Suprapubic skin (tissue), 4 donors: ENCODE measurements at regions not wholly inside any gene's neighbourhood (a gene's known extent, or its start where the extent isn't known, plus 50 kb on each side); places are given as distances from the start of the nearest gene placed in this dataset.

Source experiments
- EP300 ChIP-seq: sonication (generic); formaldehyde crosslinking; IDR thresholded peaks from one replicate; pipeline ENCODE4 v1.6.1; 2017; ENCODE audit warnings: antibody characterized with exemption
- POLR2AphosphoS5 ChIP-seq, 3 donors: sonication (generic); formaldehyde crosslinking; IDR thresholded peaks; one replicate each; pipeline ENCODE4 v1.6.1; 2017; ENCODE audit warnings: antibody characterized with exemption in 3 of 3
- TF ChIP-seq, protein P1 (sequence below), 2 donors: fragments of 200-600 bp in 1 of 2; fragments of 450-650 bp in 1 of 2; sonication (generic) in 1 of 2; IDR thresholded peaks; one replicate each; pipeline ENCODE4 v1.5.1; 2016 to 2019; ENCODE audit warnings: antibody characterized with exemption in 2 of 2, mild to moderate bottlenecking in 1 of 2, moderate library complexity in 1 of 2

DNA sequence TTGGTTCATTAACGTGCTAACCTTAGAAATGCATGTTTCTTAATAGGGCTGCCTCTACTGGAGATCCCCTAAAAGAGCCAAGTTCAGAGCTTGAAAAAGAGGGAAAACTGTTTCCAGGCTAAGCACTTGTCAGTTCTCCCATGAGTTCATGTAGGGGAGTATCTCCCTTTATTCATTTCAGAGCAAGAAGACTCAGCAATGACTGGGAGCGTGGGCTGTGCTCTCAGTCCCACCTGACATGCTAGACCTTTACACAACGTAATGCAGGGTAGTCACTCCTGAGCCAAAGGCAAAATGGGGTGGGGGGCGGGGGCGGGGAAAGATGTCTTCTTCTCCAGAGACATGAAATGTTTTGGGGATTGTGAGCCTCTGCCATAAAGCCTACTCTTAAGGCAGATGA lies 420.1 kb upstream of the MCTP2 start:
- TF ChIP-seq, protein P1, sequence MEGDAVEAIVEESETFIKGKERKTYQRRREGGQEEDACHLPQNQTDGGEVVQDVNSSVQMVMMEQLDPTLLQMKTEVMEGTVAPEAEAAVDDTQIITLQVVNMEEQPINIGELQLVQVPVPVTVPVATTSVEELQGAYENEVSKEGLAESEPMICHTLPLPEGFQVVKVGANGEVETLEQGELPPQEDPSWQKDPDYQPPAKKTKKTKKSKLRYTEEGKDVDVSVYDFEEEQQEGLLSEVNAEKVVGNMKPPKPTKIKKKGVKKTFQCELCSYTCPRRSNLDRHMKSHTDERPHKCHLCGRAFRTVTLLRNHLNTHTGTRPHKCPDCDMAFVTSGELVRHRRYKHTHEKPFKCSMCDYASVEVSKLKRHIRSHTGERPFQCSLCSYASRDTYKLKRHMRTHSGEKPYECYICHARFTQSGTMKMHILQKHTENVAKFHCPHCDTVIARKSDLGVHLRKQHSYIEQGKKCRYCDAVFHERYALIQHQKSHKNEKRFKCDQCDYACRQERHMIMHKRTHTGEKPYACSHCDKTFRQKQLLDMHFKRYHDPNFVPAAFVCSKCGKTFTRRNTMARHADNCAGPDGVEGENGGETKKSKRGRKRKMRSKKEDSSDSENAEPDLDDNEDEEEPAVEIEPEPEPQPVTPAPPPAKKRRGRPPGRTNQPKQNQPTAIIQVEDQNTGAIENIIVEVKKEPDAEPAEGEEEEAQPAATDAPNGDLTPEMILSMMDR (IDR thresholded peaks at IDR 0.05), result no peak
- no peak for TF ChIP-seq POLR2AphosphoS5 (IDR thresholded peaks at IDR 0.05)
- no peak for TF ChIP-seq EP300
